Epithelial cell of esophagus (primary cell): ENCODE measurements at regions not wholly inside any gene's neighbourhood (a gene's known extent, or its start where the extent isn't known, plus 50 kb on each side); places are given as distances from the start of the nearest gene placed in this dataset.
"Not testable (repeated sequence)": the region's sequence is repeated elsewhere in the genome, so short reads cannot be mapped to it uniquely, and the experiment has no call there.

Experiments used
- DNase-seq: peaks from one replicate; pipeline ENCODE4 v3.0.0; 2010; ENCODE audit warnings: low read depth
- H3K4me3 ChIP-seq: 2 replicates; pipeline ENCODE4 v1.5.1; 2011; ENCODE audit warnings: mild to moderate bottlenecking, low read length, control low read depth
- TF ChIP-seq, protein P1 (sequence below): IDR thresholded peaks from 2 replicates; pipeline ENCODE4 v1.5.1; 2011; ENCODE audit warnings: low read depth, mild to moderate bottlenecking, low read length, control low read depth, inconsistent platforms; ENCODE audit not compliant: insufficient read depth; ENCODE audit errors: missing control alignments

DNA sequence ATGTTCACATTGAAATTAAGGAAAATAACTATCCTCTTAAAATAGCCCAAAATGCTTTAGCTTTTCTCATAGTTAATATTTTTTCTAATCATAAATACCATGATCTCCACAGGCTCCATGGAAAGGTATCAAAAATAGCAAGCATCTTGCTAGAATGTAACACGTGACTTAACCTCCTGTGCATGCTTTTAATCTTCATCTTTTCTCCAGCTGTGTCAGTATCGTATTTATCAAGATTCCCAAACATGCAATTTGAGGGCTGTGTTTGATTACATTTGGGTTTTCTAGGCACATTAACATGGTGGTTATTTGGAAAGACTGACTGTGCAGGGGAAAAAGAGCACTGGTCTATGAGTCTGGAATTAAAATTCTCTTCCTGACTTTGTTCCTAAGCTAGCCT lies 472.5 kb upstream of the MCTP2 start:
- no peak overlapping the region for H3K4me3 ChIP-seq
- TF ChIP-seq, protein P1, sequence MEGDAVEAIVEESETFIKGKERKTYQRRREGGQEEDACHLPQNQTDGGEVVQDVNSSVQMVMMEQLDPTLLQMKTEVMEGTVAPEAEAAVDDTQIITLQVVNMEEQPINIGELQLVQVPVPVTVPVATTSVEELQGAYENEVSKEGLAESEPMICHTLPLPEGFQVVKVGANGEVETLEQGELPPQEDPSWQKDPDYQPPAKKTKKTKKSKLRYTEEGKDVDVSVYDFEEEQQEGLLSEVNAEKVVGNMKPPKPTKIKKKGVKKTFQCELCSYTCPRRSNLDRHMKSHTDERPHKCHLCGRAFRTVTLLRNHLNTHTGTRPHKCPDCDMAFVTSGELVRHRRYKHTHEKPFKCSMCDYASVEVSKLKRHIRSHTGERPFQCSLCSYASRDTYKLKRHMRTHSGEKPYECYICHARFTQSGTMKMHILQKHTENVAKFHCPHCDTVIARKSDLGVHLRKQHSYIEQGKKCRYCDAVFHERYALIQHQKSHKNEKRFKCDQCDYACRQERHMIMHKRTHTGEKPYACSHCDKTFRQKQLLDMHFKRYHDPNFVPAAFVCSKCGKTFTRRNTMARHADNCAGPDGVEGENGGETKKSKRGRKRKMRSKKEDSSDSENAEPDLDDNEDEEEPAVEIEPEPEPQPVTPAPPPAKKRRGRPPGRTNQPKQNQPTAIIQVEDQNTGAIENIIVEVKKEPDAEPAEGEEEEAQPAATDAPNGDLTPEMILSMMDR, result no peak
- DNase-seq, result no peak

DNA sequence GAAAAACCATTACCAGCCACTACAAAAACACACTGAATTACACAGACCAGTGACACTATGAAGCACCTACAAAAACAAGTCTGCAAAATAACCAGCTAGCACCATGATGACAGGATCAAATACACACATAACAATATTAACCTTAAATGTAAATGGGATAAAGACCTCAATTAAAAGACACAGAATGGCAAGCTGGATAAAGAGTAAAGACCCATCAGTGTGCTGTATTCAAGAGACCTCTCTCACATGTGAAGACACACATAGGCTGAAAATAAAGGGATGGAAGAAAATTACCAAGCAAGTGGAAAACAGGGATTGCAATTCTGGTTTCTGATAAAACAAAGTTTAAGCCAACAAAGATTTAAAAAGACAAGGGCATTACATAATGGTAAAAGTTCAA lies 482.7 kb upstream of the MCTP2 start:
- DNase-seq, result no peak
- TF ChIP-seq, protein P1, result no peak

DNA sequence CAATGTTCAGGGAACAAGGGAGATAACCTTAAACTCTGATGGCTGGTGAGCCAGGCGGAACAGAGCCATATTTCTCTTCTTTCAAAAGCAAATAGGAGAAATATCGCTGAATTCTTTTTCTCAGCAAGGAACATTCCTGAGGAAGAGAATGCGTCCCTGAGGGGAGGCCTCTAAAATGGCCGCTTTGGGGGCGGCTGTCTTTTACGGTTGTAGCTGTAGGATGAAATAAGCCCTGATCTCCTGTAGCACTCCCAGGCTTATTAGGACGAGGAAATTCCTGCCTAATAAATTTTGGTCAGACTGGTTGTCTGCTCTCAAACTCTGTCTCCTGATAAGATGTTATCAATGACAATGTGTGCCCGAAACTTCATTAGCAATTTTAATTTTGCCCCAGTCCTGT lies 496.4 kb upstream of the MCTP2 start:
- DNase-seq, H3K4me3 ChIP-seq: not testable (repeated sequence)

More for the DNA sequence above, 482.7 kb upstream of the MCTP2 start:
- H3K4me3 ChIP-seq, result no peak overlapping the region

DNA sequence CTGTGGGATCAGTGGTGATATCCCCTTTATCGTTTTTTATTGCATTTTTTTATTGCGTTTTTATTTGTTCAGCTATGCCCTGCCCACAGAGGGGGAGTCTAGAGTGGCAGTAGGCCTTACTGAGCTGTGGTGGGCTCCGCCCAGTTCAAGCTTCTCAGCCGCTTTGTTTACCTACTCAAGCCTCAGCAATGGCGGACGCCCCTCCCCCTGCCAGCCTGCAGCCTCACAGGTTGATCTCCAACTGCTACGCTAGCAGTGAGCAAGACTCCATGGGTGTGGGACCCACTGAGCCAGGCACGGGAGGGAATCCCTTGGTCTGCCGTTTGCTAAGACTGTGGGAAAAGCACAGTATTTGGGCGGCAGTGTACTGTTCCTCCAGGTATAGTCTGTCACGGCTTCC lies 500.6 kb upstream of the MCTP2 start:
- H3K4me3 ChIP-seq, result no peak overlapping the region
- no peak for DNase-seq
- TF ChIP-seq, protein P1, result no peak

DNA sequence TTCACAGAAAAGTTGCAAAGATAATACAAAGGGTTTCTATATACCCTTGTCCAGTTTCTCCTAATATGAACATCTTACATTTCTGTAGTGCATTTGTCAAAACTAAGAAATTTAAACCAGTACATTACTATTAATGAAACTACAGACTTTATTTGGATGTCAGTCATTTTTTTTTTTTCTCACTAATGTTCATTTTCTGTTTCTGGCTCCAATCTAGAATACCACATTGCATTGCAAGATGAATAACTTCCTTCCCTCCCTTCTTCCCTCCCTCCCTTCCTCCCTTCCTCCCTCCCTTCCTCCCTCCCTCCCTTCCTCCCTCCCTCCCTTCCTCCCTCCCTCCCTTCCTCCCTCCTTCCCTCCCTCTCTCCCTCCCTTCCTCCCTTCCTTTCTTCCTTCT lies 509.2 kb upstream of the MCTP2 start:
- no peak for DNase-seq
- no peak overlapping the region for H3K4me3 ChIP-seq
- TF ChIP-seq, protein P1, result no peak

DNA sequence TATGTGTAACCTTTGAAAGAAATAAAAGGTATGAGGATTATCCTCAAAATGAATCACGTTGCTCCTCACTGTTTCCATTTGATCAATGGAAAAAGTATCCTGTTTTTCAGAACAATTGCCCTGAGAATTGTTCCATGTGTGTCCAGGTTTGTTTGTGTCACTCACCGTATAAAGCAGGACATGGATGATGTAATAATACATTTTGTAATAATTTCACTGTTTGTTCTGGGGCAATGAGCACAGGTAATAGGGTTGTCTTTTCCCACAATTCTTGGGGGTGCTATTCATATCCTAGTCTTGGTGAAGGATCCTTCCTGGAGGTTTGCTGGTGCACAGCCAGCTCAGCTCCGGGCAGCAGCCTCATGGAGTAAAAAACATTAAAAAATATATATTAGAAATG lies 510.8 kb upstream of the MCTP2 start:
- peak; percentile 19 for DNase-seq
- no peak overlapping the region for H3K4me3 ChIP-seq
- TF ChIP-seq, protein P1, result no peak

DNA sequence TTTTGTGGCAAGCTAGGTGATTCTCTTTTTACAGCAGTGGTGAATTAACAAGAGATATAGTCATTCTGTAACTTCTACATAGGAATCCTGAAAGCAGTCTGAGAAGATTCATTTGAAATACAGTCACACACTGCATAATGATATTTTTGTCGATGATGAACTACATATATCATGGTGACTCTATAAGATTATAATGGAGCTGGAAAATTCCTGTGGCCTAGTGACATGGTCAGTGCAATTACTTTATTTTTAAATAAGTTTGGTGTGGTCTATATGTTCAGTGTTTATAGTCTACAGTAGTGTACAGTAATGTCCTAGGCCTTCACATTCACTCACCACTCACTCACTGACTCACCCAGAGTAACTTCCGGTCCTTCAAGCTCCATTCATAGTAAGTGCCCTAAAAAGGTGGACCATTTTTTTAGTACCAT lies 511.4 kb upstream of the MCTP2 start:
- TF ChIP-seq, protein P1, result no peak
- DNase-seq, result peak; percentile 65
- H3K4me3 ChIP-seq, result no peak overlapping the region

DNA sequence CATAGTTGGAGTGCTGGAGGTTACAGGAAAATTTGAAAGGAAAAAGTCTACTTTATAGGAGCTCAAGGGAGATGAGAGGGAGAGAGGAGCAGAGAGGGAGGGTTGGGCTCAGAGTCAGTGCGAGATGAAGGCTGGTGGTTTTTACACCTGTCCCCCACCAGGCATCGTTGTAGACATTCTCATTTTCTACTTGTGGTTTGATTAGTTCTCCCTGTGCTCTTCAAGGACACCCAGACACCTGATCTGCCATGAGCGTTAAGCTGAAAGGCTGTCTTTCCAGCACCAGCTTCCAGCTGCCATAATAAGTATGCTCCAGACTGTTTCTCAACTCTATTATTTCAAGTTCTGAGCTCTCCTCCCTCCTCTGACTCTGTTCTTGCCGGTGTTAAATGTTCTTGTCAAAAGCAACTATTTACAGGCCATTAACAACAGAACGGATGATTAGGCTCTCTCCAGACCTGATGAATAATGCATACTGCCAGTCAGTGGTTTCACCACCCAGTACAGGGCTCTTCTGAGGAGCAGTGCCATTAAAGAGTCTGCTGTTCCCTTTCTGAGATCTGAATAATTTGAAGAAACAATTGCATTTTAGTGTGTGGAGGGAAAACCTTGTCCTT lies 514.6 kb upstream of the MCTP2 start:
- no peak overlapping the region for H3K4me3 ChIP-seq
- DNase-seq, result peak; percentile 16
- TF ChIP-seq, protein P1, result no peak
